ENCODE measurements at regions not wholly inside any gene's neighbourhood (a gene's known extent, or its start where the extent isn't known, plus 50 kb on each side); places are given as distances from the start of the nearest gene placed in this dataset.

GRCh38 chr5:112059579-112060135, 302.7 kb upstream of the NREP start:
- no TSS peak for BruUV-seq (replicated peaks)
- DNase-seq (ENCODE audit: low spot score) = no peak
- no peaks in the 10 kb centered on the region for H3K36me3 ChIP-seq (ENCODE audit: insufficient read depth, low read length, poor library complexity, severe bottlenecking)
- H3K4me3 ChIP-seq (ENCODE audit: low read depth, low read length, poor library complexity, severe bottlenecking) = no peak overlapping the region
- intact Hi-C loops (cut with micrococcal nuclease; ENCODE audit: unreplicated experiment) = no loop called here
- no peak overlapping the region for H3K27ac ChIP-seq (ENCODE audit: low read depth, low read length, poor library complexity, severe bottlenecking)
- CTCF ChIA-PET = no interaction called here
- TF ChIP-seq CTCF (conservative IDR thresholded peaks at IDR 0.05; ENCODE audit: low read depth, low read length) (no peak), EZH2 (IDR thresholded peaks at IDR 0.05; ENCODE audit: borderline replicate concordance, low read depth, low read length, poor library complexity, severe bottlenecking) (no peak)
- peaks cover 2% of the 10 kb centered on the region for H3K9me3 ChIP-seq (ENCODE audit: low read depth, low read length, poor library complexity, severe bottlenecking)
- POLR2A ChIA-PET (ENCODE audit: low non-redundant PET) = no interaction called here
- no peaks in the 10 kb centered on the region for H3K27me3 ChIP-seq (replicated peaks; ENCODE audit: insufficient read depth, low read depth, low read length, poor library complexity)
- H3K4me1 ChIP-seq (ENCODE audit: insufficient read depth, low read length, poor library complexity, severe bottlenecking) = no peaks in the 10 kb centered on the region

GRCh38 chr5:112049738-112050137, 292.7 kb upstream of the NREP start:
- Histone ChIP-seq H3K27ac (ENCODE audit: low read depth, low read length, poor library complexity, severe bottlenecking) (no peak overlapping the region), H3K27me3 (replicated peaks; ENCODE audit: insufficient read depth, low read depth, low read length, poor library complexity) (no peaks in the 10 kb centered on the region), H3K4me3 (ENCODE audit: low read depth, low read length, poor library complexity, severe bottlenecking) (no peak overlapping the region), H3K9me3 (ENCODE audit: low read depth, low read length, poor library complexity, severe bottlenecking) (peaks cover 4% of the 10 kb centered on the region), H3K4me1 (ENCODE audit: insufficient read depth, low read length, poor library complexity, severe bottlenecking) (no peaks in the 10 kb centered on the region), H3K36me3 (ENCODE audit: insufficient read depth, low read length, poor library complexity, severe bottlenecking) (no peaks in the 10 kb centered on the region)
- intact Hi-C loops (cut with micrococcal nuclease; ENCODE audit: unreplicated experiment) = no loop called here
- no peak for DNase-seq (ENCODE audit: low spot score)
- ChIA-PET POLR2A (ENCODE audit: low non-redundant PET) (no interaction called here), CTCF (no interaction called here)
- TF ChIP-seq EZH2 (IDR thresholded peaks at IDR 0.05; ENCODE audit: borderline replicate concordance, low read depth, low read length, poor library complexity, severe bottlenecking) = no peak
- no peak for TF ChIP-seq CTCF (conservative IDR thresholded peaks at IDR 0.05; ENCODE audit: low read depth, low read length)
- BruUV-seq (replicated peaks) = no TSS peak

GRCh38 chr5:112036206-112036605, 279.2 kb upstream of the NREP start:
- no peak for DNase-seq (ENCODE audit: low spot score)
- no peak overlapping the region for H3K27ac ChIP-seq (ENCODE audit: low read depth, low read length, poor library complexity, severe bottlenecking)
- H3K4me1 ChIP-seq (ENCODE audit: insufficient read depth, low read length, poor library complexity, severe bottlenecking) = no peaks in the 10 kb centered on the region
- no peaks in the 10 kb centered on the region for H3K27me3 ChIP-seq (replicated peaks; ENCODE audit: insufficient read depth, low read depth, low read length, poor library complexity)
- H3K36me3 ChIP-seq (ENCODE audit: insufficient read depth, low read length, poor library complexity, severe bottlenecking) = no peaks in the 10 kb centered on the region
- ChIA-PET CTCF (no interaction called here), POLR2A (ENCODE audit: low non-redundant PET) (no interaction called here)
- H3K4me3 ChIP-seq (ENCODE audit: low read depth, low read length, poor library complexity, severe bottlenecking) = no peak overlapping the region
- intact Hi-C loops (cut with micrococcal nuclease; ENCODE audit: unreplicated experiment) = no loop called here
- no peaks in the 10 kb centered on the region for H3K9me3 ChIP-seq (ENCODE audit: low read depth, low read length, poor library complexity, severe bottlenecking)
- no TSS peak for BruUV-seq (replicated peaks)
- TF ChIP-seq EZH2 (IDR thresholded peaks at IDR 0.05; ENCODE audit: borderline replicate concordance, low read depth, low read length, poor library complexity, severe bottlenecking) (no peak), CTCF (conservative IDR thresholded peaks at IDR 0.05; ENCODE audit: low read depth, low read length) (no peak)

Data from A673 (cell line).